GM19455 (cell line): ENCODE measurements at regions not wholly inside any gene's neighbourhood (a gene's known extent, or its start where the extent isn't known, plus 50 kb on each side); places are given as distances from the start of the nearest gene placed in this dataset.
"Not testable (repeated sequence)": the region's sequence is repeated elsewhere in the genome, so short reads cannot be mapped to it uniquely, and the experiment has no call there.

Experiments used
- ATAC-seq: cut with Tn5 transposase; IDR thresholded peaks from one replicate; pipeline ENCODE4 v1.9.1; 2021; ENCODE audit not compliant: unreplicated experiment

DNA sequence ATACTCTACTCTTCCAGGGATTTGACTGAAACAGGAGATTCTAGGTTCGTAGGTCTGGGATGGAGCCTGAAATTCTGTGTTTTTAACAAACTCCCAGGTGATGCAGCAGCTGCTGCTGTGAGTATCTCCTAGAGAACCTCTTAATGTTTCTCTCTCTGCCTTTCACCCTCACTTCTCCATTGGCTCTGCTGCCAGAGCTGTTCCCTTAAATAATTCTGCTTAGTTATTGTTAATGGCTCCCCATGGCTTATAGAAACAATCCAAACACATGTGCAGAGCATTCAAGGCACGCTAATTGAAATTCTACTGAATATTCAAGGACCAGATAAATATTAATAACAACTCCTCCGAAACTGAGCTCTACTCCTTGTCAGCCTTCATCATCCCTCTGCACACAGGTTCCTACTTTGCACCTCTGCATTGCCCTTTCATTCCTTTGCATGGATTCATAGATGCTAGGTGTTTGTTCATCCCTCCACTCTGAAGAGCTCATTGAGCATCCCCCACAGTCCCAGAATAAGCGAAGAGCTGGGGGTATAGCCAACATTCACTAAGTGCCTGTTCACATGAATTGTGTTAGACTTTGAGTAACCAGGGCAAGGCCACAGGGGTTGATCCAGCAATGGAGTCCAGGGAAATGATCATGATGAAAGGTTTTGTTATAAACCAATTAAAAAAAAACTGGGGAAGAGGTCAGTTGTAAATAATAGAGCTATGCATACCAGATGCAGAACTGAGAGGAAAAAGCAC lies 488.4 kb upstream of the JAG1 start:
- no peak for ATAC-seq

GRCh38 chr20:11165789-11166188 lies 492.0 kb upstream of the JAG1 start:
- no peak for ATAC-seq

DNA sequence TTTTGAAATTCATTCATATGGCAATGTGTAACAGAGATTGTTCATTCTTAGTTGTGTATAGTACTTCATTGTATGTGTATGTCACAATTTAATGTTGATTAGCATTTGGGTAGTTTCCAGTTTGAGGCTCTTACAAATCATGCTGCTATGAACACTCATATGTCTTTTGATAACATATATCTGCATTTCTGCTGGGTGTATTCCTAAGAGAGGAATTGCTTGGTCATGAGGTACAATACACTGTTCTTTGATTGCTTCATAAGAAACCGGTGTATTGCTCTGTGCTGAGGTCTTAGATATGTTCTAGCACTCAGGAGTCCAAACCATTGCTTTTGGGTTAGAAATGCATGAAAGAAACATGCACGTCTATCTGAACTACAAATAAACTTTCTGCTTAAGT lies 492.9 kb upstream of the JAG1 start:
- ATAC-seq = no peak

- no peak for ATAC-seq
Measured at GRCh38 chr20:11168026-11168425, 494.2 kb upstream of the JAG1 start.

DNA sequence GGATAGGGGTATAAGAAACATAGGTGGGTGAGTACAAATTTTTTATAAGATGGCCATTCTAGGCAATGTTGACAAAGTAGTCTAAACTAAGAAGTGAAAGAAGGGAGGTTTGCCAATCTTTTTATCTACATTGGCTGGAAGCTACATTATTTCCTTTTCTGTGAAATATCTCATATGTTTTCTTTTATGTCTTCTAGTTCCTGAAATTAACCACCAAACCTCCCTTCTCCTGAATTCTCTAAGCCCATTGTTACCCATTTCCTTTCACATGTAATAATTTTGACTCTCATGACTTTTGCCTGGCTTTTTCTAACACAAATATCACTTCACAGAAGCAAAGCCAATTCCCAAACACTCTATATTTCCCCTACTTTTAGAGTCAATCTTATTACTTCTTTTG lies 496.2 kb upstream of the JAG1 start:
- no peak for ATAC-seq

DNA sequence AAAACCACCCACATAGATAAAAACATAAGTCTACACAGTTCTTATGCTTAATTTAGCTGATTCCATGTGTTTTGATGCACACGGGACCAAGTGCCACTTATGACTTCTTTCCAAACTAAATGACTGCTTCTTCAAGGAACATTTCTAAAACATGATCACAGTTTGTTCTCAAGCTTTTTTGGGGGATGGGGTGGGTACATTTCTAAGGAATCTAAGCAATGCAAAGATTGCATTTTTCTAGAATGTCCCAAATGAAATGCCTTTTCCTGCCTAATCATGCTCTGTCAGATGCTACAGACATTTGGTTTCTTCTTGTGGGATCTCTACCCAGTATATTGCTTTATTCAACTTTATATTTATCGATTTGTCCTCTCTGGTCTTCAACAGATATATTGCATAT lies 496.8 kb upstream of the JAG1 start:
- no peak for ATAC-seq

GRCh38 chr20:11172881-11173280 lies 499.1 kb upstream of the JAG1 start:
- ATAC-seq = no peak

- no peak for ATAC-seq
Measured at GRCh38 chr20:11173916-11174315, 500.1 kb upstream of the JAG1 start.

- no peak for ATAC-seq
Measured at GRCh38 chr20:11174861-11175260, 501.1 kb upstream of the JAG1 start.

GRCh38 chr20:11176431-11176830 lies 502.6 kb upstream of the JAG1 start:
- no peak for ATAC-seq

- no peak for ATAC-seq
Measured at GRCh38 chr20:11178946-11179654, 505.3 kb upstream of the JAG1 start.

DNA sequence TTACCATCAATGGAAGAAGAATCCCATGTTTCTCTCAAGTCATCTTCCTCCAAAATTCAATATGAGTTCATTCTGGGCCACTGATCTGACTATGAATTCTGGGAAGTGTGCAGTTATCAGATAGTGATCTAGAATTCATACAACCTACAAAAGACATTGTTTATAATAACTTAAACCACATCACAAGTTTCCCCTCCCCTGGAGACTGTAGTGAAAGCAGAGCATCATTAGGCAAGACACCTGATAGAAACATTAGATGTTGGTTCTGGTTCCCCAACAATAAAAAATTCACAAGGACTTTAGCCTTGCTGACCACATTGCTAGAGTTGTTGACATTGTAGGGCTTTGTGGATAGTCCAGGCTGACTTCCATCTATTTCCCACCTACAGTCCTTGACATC lies 506.4 kb upstream of the JAG1 start:
- ATAC-seq = no peak

- not testable (repeated sequence) for ATAC-seq
Measured at GRCh38 chr20:11181129-11181528, 507.3 kb upstream of the JAG1 start.

DNA sequence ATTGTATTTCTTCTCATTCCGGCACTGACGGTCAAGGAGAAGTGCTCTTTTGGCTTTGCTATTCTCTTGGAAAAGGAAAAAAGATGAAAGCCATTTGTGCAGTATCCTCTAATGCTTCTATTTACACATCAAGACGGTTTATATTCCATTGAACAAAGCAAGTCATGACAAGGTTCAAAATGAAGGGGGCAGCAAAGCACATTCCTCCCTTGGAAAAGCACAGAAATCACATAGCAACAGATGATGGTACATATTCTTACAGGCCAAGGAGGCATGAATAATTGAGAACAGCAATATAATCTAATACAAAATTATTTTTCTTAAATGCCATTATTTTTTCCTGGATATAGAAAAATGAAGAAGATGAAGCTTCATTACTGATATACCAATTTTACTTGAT lies 508.2 kb upstream of the JAG1 start:
- no peak for ATAC-seq

- ATAC-seq = no peak
Measured at GRCh38 chr20:11182720-11183119, 508.9 kb upstream of the JAG1 start.

- ATAC-seq = no peak
Measured at GRCh38 chr20:11186301-11187008, 512.7 kb upstream of the JAG1 start.

DNA sequence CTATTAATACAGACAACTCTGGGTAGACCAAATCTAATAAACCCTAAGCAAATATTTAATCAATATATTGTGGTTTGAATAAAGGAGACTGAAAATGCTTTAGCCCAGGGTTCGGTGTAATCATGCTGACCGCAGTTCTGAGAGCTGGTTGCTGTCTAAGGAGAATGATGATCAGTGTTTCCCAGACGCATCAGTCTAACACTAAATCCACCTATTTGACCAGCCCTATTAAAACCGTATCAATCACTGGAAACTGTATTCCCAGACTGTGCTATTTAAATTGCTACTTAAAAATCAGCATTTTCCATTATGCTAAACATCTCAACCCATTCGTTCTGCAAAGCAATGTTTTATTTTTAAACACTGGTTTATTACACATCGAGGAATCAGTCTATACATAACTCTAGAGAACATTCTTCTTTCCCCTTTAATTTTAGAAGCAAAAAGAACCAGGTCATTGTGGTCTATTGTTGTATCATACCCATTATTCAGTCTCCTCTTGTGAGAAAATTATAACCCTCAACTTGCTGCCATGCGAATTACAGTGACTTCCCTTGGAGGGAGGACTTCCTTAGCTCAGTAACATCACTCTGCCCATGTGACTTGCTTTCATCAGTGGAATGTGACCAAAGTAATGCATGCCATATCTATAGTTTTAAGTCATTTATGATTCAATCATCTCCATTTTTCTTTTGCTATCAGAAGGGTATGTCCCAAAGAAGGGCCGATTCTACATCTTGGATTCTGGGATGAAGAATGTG lies 515.2 kb upstream of the JAG1 start:
- ATAC-seq = no peak

DNA sequence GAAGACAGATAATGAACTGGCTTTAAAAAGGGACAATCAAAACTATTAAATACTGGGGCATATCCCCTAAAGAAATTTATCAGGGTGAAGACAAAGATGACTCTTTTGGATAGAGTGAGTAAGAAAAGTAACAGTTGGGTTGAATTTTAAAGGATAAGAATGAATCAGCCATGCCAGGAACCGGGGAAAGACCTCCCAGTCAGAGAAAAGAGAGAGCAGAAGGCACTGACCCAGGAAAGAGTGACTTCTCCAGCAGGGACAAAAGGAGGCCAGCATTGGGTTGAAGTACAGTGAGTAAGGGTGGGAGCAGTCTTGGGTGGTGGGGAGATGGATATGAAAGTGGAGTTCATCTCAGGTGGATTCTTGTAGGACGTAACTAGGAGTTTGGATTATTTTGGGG lies 516.9 kb upstream of the JAG1 start:
- no peak for ATAC-seq

GRCh38 chr20:11192106-11192505 lies 518.3 kb upstream of the JAG1 start:
- no peak for ATAC-seq

- no peak for ATAC-seq
Measured at GRCh38 chr20:11193241-11193640, 519.4 kb upstream of the JAG1 start.

- no peak for ATAC-seq
Measured at GRCh38 chr20:11195169-11195568, 521.4 kb upstream of the JAG1 start.
